ENCODE measurements at regions not wholly inside any gene's neighbourhood (a gene's known extent, or its start where the extent isn't known, plus 50 kb on each side); places are given as distances from the start of the nearest gene placed in this dataset.

DNA sequence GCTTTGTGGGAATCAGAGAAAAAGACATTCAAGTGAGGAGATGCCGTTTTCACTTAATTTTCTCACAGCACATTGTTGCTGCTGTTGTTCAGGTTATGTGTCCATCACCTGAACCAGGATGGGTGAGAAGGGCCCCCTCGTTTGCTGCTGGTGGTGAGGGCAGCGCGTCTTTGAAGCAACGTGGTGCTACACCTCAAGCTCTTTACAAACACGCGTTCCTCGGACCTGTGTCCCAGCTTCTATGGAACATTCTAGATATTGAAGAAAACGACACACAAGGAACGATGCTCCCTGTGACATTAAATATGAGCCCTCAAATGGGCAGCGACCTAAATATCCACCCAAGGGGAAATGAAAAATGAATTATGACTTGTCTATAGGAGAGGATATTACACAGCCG is 418.6 kb downstream of the MN1 start:
- no peak for DNase-seq
- 82% methylated on average over 9 of the region's 12 CpGs for WGBS (ENCODE audit: insufficient coverage)
- Histone ChIP-seq H2AFZ (ENCODE audit: insufficient read depth, low read depth, low read length, poor library complexity, severe bottlenecking) (no peak overlapping the region), H3K79me2 (ENCODE audit: control insufficient read depth, insufficient read depth, low read length) (no peaks in the 10 kb centered on the region), H3K27me3 (replicated peaks in 1 of 4; ENCODE audit: control extremely low read depth in 1 of 4, control insufficient read depth in 3 of 4, insufficient read depth in 4 of 4, low read length in 3 of 4) (no peaks in the 10 kb centered on the region), H3K4me3 (ENCODE audit: control extremely low read depth in 1 of 5, extremely low read depth in 1 of 5, insufficient read depth in 1 of 5, low read depth in 2 of 5, low read length in 4 of 5) (no peak overlapping the region), H3K4me1 (ENCODE audit: control insufficient read depth in 2 of 2, insufficient read depth in 2 of 2, low read length in 2 of 2) (no peaks in the 10 kb centered on the region), H3K9ac (ENCODE audit: low read length) (no peak overlapping the region), H3K27ac (ENCODE audit: low read length in 2 of 2) (no peak overlapping the region), H4K20me1 (ENCODE audit: control insufficient read depth, insufficient read depth, low read length, poor library complexity, severe bottlenecking) (no peaks in the 10 kb centered on the region), H3K36me3 (replicated peaks in 1 of 2; ENCODE audit: control extremely low read depth in 1 of 2, control insufficient read depth in 1 of 2, extremely low read depth in 1 of 2, insufficient read depth in 2 of 2, low read length in 1 of 2) (no peaks in the 10 kb centered on the region), H3K4me2 (replicated peaks; ENCODE audit: low read depth, low read length, poor library complexity, severe bottlenecking) (no peak overlapping the region), H3K9me3 (ENCODE audit: control extremely low read depth in 1 of 3, control insufficient read depth in 2 of 3, insufficient read depth in 1 of 3, low read length in 2 of 3) (peaks cover 0 to 3% (median 0%) of the 10 kb centered on the region in 3 donors)
- no peak for ATAC-seq (ENCODE audit: low read depth)
- intact Hi-C loops (cut with micrococcal nuclease) = no loop called here
- TF ChIP-seq, protein P1, sequence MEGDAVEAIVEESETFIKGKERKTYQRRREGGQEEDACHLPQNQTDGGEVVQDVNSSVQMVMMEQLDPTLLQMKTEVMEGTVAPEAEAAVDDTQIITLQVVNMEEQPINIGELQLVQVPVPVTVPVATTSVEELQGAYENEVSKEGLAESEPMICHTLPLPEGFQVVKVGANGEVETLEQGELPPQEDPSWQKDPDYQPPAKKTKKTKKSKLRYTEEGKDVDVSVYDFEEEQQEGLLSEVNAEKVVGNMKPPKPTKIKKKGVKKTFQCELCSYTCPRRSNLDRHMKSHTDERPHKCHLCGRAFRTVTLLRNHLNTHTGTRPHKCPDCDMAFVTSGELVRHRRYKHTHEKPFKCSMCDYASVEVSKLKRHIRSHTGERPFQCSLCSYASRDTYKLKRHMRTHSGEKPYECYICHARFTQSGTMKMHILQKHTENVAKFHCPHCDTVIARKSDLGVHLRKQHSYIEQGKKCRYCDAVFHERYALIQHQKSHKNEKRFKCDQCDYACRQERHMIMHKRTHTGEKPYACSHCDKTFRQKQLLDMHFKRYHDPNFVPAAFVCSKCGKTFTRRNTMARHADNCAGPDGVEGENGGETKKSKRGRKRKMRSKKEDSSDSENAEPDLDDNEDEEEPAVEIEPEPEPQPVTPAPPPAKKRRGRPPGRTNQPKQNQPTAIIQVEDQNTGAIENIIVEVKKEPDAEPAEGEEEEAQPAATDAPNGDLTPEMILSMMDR (IDR thresholded peaks at IDR 0.05) = no peak
- no peak for TF ChIP-seq EZH2 (IDR thresholded peaks at IDR 0.05; ENCODE audit: borderline replicate concordance, insufficient read depth, low read depth, low read length, poor library complexity, severe bottlenecking)
- H3K4me1 Mint-ChIP-seq = no peaks in the 10 kb centered on the region
- no peaks in the 10 kb centered on the region for H3K9me3 Mint-ChIP-seq (ENCODE audit: insufficient read depth)
- H3K27ac Mint-ChIP-seq = no peak overlapping the region
- H3K27me3 Mint-ChIP-seq = peaks cover 27% of the 10 kb centered on the region
- ChIA-PET POLR2A (no interaction called here), CTCF (no interaction called here)
- no peak overlapping the region for H3K4me3 Mint-ChIP-seq

DNA sequence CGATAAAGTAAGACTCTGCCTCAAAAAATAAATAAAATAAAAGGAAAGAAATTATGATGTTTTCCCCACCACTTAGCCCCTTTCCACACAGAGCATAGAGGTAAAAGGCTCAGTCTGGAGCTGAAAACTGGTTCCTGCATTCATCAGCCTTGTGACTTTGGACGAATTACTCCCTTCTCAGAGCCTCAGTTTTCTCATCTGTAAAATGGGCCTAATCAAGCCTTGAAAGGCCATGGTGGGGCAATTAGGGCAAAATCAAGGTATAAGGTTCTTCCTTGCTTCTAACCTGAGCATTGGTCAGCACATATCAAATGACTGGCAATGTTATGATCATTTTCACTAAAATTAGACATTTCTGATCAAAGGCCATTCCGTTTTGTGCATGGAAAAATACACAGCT is 417.7 kb downstream of the MN1 start:
- POLR2A ChIA-PET = no interaction called here
- no peak overlapping the region for H3K9ac ChIP-seq (ENCODE audit: low read length)
- no peaks in the 10 kb centered on the region for H3K36me3 ChIP-seq (replicated peaks in 1 of 2; ENCODE audit: control extremely low read depth in 1 of 2, control insufficient read depth in 1 of 2, extremely low read depth in 1 of 2, insufficient read depth in 2 of 2, low read length in 1 of 2)
- TF ChIP-seq EZH2 (IDR thresholded peaks at IDR 0.05; ENCODE audit: borderline replicate concordance, insufficient read depth, low read depth, low read length, poor library complexity, severe bottlenecking) = no peak
- TF ChIP-seq, protein P1 (IDR thresholded peaks at IDR 0.05) = no peak
- no peak overlapping the region for H3K4me3 Mint-ChIP-seq
- no peak overlapping the region for H3K27ac ChIP-seq (ENCODE audit: low read length in 2 of 2)
- no peaks in the 10 kb centered on the region for H3K9me3 Mint-ChIP-seq (ENCODE audit: insufficient read depth)
- intact Hi-C loops (cut with micrococcal nuclease) = no loop called here
- H3K79me2 ChIP-seq (ENCODE audit: control insufficient read depth, insufficient read depth, low read length) = no peaks in the 10 kb centered on the region
- peaks cover 0 to 3% (median 0%) of the 10 kb centered on the region in 3 donors for H3K9me3 ChIP-seq (ENCODE audit: control extremely low read depth in 1 of 3, control insufficient read depth in 2 of 3, insufficient read depth in 1 of 3, low read length in 2 of 3)
- no peak for ATAC-seq (ENCODE audit: low read depth)
- H2AFZ ChIP-seq (ENCODE audit: insufficient read depth, low read depth, low read length, poor library complexity, severe bottlenecking) = no peak overlapping the region
- no CpG with 5 or more reads among the region's 3 CpGs for WGBS (ENCODE audit: insufficient coverage)
- H3K4me2 ChIP-seq (replicated peaks; ENCODE audit: low read depth, low read length, poor library complexity, severe bottlenecking) = no peak overlapping the region
- H3K27ac Mint-ChIP-seq = no peak overlapping the region
- no peak for DNase-seq
- CTCF ChIA-PET = no interaction called here
- H4K20me1 ChIP-seq (ENCODE audit: control insufficient read depth, insufficient read depth, low read length, poor library complexity, severe bottlenecking) = no peaks in the 10 kb centered on the region
- peaks cover 32% of the 10 kb centered on the region for H3K27me3 Mint-ChIP-seq
- no peak overlapping the region for H3K4me3 ChIP-seq (ENCODE audit: control extremely low read depth in 1 of 5, extremely low read depth in 1 of 5, insufficient read depth in 1 of 5, low read depth in 2 of 5, low read length in 4 of 5)
- no peaks in the 10 kb centered on the region for H3K4me1 Mint-ChIP-seq
- no peaks in the 10 kb centered on the region for H3K27me3 ChIP-seq (replicated peaks in 1 of 4; ENCODE audit: control extremely low read depth in 1 of 4, control insufficient read depth in 3 of 4, insufficient read depth in 4 of 4, low read length in 3 of 4)
- H3K4me1 ChIP-seq (ENCODE audit: control insufficient read depth in 2 of 2, insufficient read depth in 2 of 2, low read length in 2 of 2) = no peaks in the 10 kb centered on the region
